ENCODE measurements at regions not wholly inside any gene's neighbourhood (a gene's known extent, or its start where the extent isn't known, plus 50 kb on each side); places are given as distances from the start of the nearest gene placed in this dataset.

DNA sequence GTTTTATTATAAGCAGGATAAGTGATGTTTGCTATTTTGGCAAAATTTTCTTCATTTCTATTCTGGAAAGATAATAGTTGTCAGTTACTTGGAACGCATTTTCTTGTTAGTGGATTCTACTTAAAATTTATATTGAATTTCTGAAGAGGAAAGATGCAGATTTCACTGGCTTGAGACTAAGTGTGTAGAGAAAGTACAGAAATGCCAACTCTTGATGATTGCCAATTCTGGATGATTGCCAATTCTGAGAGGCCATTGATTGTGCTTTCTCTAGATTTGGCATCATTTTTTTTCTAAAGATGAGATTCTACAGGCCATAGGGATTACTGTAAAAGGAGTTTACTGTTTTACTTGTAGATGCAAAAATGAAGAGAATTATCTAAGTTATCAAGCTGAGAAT is 58.9 kb upstream of the CNTN3 start:
- H3K4me3 Mint-ChIP-seq: no peak overlapping the region
- H3K27ac Mint-ChIP-seq: no peak overlapping the region
- peaks cover 8% of the 10 kb centered on the region for H3K9me3 Mint-ChIP-seq
- no peaks in the 10 kb centered on the region for H3K36me3 Mint-ChIP-seq
- H3K4me1 Mint-ChIP-seq: no peaks in the 10 kb centered on the region
- H3K27me3 Mint-ChIP-seq: no peaks in the 10 kb centered on the region
- ATAC-seq: no peak

DNA sequence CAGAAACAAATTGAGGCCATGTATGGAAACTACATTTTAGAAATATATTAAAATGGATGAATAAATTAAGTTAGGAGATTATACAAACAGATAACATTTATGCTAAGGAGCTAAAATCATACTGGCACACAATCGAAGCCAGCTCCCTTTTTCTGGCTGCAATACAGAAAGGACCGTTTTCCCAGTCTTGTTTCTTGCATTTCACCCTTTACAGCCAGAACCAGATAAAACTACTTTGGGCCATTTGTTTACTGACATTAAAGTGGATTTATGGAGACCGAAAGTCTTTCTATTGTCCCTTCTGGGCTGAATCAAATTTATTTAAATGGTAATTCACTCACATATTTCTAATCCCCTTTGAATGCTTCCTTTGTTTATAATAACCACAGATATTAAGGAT is 50.1 kb upstream of the CNTN3 start:
- H3K27ac Mint-ChIP-seq: no peak overlapping the region
- no peaks in the 10 kb centered on the region for H3K27me3 Mint-ChIP-seq
- no peaks in the 10 kb centered on the region for H3K36me3 Mint-ChIP-seq
- H3K9me3 Mint-ChIP-seq: peaks cover 14% of the 10 kb centered on the region
- no peak for ATAC-seq
- no peak overlapping the region for H3K4me3 Mint-ChIP-seq
- H3K4me1 Mint-ChIP-seq: no peaks in the 10 kb centered on the region

Data from stimulated activated memory B cell treated with anti-CD40 and anti-IgM and Interleukin-4, amounts not matched to agents 10 μg/mL and 1 μg/mL and 100 μg/mL, for 72 hours (primary cell).